Suprapubic skin (tissue), 4 donors: ENCODE measurements at regions not wholly inside any gene's neighbourhood (a gene's known extent, or its start where the extent isn't known, plus 50 kb on each side); places are given as distances from the start of the nearest gene placed in this dataset.

Experiments used
- DNase-seq, 2 donors: peaks; one replicate each; pipeline ENCODE4 v3.0.0-alpha.2; 2019; ENCODE audit warnings: low spot score in 2 of 2
- H3K27ac ChIP-seq: fragments of 200-600 bp; sonication (generic); one replicate; pipeline ENCODE4 v1.5.1; 2019
- H3K27me3 ChIP-seq: fragments of 200-600 bp; sonication (generic); one replicate; pipeline ENCODE4 v1.5.1; 2019
- H3K36me3 ChIP-seq: fragments of 200-600 bp; sonication (generic); one replicate; pipeline ENCODE4 v1.5.1; 2019
- H3K4me1 ChIP-seq: fragments of 200-600 bp; sonication (generic); one replicate; pipeline ENCODE4 v1.5.1; 2019
- H3K4me3 ChIP-seq: fragments of 200-600 bp; sonication (generic); one replicate; pipeline ENCODE4 v1.5.1; 2019; ENCODE audit warnings: mild to moderate bottlenecking
- H3K9me3 ChIP-seq: fragments of 200-600 bp; sonication (generic); one replicate; pipeline ENCODE4 v1.5.1; 2019
- EP300 ChIP-seq: sonication (generic); formaldehyde crosslinking; IDR thresholded peaks from one replicate; pipeline ENCODE4 v1.6.1; 2017; ENCODE audit warnings: antibody characterized with exemption
- POLR2A ChIP-seq, 2 donors: fragments of 450-650 bp; IDR thresholded peaks; one replicate each; pipeline ENCODE4 v1.6.1; 2017; ENCODE audit warnings: antibody characterized with exemption in 2 of 2, mild to moderate bottlenecking in 2 of 2, moderate library complexity in 2 of 2
- POLR2AphosphoS5 ChIP-seq, 3 donors: sonication (generic); formaldehyde crosslinking; IDR thresholded peaks; one replicate each; pipeline ENCODE4 v1.6.1; 2017; ENCODE audit warnings: antibody characterized with exemption in 3 of 3
- WGBS: methylation state at CpG from one replicate; pipeline ENCODE4 v1.1.5; 2018; 5-methylcytosine and 5-hydroxymethylcytosine counted together
- TF ChIP-seq, protein P1 (sequence below), 2 donors: fragments of 200-600 bp in 1 of 2; fragments of 450-650 bp in 1 of 2; sonication (generic) in 1 of 2; IDR thresholded peaks; one replicate each; pipeline ENCODE4 v1.5.1; 2016 to 2019; ENCODE audit warnings: antibody characterized with exemption in 2 of 2, mild to moderate bottlenecking in 1 of 2, moderate library complexity in 1 of 2

DNA sequence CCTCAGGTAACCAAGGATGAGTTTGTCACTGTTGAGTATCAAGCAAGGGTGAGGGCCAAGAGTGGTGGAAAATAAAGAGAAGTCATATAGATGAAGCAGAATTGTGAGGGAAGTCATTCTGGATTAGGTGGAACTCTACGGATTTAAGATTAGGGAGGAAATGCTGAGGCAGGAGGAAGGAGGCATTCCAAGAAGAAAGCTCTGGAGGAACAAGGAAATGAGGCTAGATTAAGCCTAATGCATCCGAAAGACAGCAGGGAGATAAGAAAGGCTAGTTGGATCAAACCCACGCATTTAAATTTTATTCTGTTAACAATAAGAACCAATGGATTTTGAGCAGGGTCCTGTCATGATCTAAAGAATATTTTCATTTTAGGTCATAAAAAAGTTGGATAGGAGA lies 681.2 kb downstream of the EPHA4 start:
- no peak for DNase-seq
- Histone ChIP-seq H3K4me1 (no peaks in the 10 kb centered on the region), H3K9me3 (no peaks in the 10 kb centered on the region), H3K36me3 (no peaks in the 10 kb centered on the region), H3K27ac (no peak overlapping the region), H3K4me3 (no peak overlapping the region), H3K27me3 (no peaks in the 10 kb centered on the region)
- TF ChIP-seq, protein P1, sequence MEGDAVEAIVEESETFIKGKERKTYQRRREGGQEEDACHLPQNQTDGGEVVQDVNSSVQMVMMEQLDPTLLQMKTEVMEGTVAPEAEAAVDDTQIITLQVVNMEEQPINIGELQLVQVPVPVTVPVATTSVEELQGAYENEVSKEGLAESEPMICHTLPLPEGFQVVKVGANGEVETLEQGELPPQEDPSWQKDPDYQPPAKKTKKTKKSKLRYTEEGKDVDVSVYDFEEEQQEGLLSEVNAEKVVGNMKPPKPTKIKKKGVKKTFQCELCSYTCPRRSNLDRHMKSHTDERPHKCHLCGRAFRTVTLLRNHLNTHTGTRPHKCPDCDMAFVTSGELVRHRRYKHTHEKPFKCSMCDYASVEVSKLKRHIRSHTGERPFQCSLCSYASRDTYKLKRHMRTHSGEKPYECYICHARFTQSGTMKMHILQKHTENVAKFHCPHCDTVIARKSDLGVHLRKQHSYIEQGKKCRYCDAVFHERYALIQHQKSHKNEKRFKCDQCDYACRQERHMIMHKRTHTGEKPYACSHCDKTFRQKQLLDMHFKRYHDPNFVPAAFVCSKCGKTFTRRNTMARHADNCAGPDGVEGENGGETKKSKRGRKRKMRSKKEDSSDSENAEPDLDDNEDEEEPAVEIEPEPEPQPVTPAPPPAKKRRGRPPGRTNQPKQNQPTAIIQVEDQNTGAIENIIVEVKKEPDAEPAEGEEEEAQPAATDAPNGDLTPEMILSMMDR (IDR thresholded peaks at IDR 0.05) = no peak
- TF ChIP-seq EP300 = no peak
- TF ChIP-seq POLR2AphosphoS5 (IDR thresholded peaks at IDR 0.05) = no peak
- no peak for TF ChIP-seq POLR2A (IDR thresholded peaks at IDR 0.05)
- WGBS = 81% methylated on average over 3 of the region's 3 CpGs

DNA sequence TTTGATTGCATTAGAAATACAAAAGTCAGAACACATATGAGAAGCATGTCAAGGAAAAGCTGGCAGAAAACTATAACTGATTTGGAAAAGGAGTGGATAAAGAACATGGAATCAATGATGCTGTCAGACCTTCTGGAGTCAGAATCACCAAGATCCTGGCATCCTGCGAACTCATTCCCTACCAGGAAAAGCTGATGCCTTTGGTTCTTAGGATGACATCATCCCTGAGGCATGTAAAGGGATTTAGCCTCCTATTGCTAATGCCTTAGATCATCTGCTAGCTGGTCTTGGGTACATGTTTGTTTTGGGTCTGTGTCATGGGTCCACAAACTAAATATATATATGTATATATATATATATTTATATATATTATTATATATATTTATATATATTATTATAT lies 680.7 kb downstream of the EPHA4 start:
- no peaks in the 10 kb centered on the region for H3K9me3 ChIP-seq
- H3K36me3 ChIP-seq = no peaks in the 10 kb centered on the region
- no peak for DNase-seq
- no peak overlapping the region for H3K4me3 ChIP-seq
- no peak overlapping the region for H3K27ac ChIP-seq
- 7% methylated on average over 1 of the region's 1 CpG for WGBS
- H3K27me3 ChIP-seq = no peaks in the 10 kb centered on the region
- H3K4me1 ChIP-seq = no peaks in the 10 kb centered on the region
- TF ChIP-seq, protein P1 (IDR thresholded peaks at IDR 0.05) = no peak
- TF ChIP-seq EP300 (no peak), POLR2A (IDR thresholded peaks at IDR 0.05) (no peak), POLR2AphosphoS5 (IDR thresholded peaks at IDR 0.05) (no peak)

DNA sequence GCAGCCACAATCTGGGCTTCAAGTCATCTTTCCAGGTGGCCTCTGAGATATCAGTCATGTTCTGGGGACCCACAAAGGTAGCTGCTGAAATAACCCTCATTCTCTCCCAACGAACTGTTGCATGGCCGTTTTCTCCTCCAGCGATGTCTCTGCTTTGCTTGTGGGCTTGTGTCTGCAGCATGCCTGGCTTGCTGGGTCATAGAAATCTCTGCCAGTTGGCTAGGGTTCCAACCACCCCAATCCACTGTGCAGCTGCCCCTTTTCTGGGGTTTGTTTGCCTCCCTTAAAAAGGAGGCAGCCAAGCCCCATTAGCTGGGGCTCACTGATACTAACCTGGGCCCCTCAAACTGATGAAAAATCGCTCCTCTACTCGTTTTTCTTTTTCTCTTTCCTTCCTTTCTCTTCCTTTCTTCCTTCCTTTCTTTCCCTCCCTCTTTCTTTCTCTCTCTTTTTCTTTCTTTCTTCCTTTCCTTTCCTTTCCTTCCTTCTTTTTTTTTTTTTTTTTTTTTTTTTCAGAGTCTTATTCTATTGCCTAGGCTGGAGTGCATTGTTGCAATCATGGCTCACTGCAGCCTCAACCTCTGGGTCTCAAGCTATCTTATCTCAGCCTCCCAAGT lies 680.0 kb downstream of the EPHA4 start:
- no peak for DNase-seq
- H3K9me3 ChIP-seq = no peaks in the 10 kb centered on the region
- no peak overlapping the region for H3K27ac ChIP-seq
- 86% methylated on average over 5 of the region's 5 CpGs for WGBS
- no peak overlapping the region for H3K4me3 ChIP-seq
- H3K4me1 ChIP-seq = no peaks in the 10 kb centered on the region
- no peaks in the 10 kb centered on the region for H3K36me3 ChIP-seq
- H3K27me3 ChIP-seq = no peaks in the 10 kb centered on the region
- TF ChIP-seq POLR2A (IDR thresholded peaks at IDR 0.05) = no peak
- TF ChIP-seq POLR2AphosphoS5 (IDR thresholded peaks at IDR 0.05) = no peak
- TF ChIP-seq, protein P1 (IDR thresholded peaks at IDR 0.05) = no peak
- TF ChIP-seq EP300 = no peak

DNA sequence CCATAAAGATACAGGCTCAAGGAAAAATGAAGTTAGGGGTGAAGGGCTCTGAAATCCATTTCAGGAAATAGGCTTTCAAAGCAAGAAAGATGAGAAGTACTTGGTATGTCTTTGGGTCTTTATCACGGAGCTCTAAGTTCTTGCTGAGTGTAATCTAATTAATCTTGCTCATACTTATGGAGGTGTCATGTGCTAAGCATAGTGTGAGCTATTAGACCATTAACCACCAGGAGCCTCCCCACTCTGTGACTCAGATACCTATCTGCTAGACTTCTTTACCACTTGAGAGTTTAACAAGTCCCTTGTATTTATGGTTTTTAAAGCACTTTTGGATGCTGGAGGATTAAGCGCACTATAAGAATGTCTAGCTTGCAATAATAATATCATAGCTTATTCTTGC lies 678.7 kb downstream of the EPHA4 start:
- no peak overlapping the region for H3K4me3 ChIP-seq
- no peaks in the 10 kb centered on the region for H3K27me3 ChIP-seq
- WGBS = 90% methylated on average over 2 of the region's 2 CpGs
- no peak overlapping the region for H3K27ac ChIP-seq
- H3K36me3 ChIP-seq = no peaks in the 10 kb centered on the region
- no peaks in the 10 kb centered on the region for H3K9me3 ChIP-seq
- no peak for DNase-seq
- no peak for TF ChIP-seq EP300
- no peak for TF ChIP-seq POLR2A (IDR thresholded peaks at IDR 0.05)
- TF ChIP-seq, protein P1 (IDR thresholded peaks at IDR 0.05) = no peak
- no peak for TF ChIP-seq POLR2AphosphoS5 (IDR thresholded peaks at IDR 0.05)
- H3K4me1 ChIP-seq = no peaks in the 10 kb centered on the region

DNA sequence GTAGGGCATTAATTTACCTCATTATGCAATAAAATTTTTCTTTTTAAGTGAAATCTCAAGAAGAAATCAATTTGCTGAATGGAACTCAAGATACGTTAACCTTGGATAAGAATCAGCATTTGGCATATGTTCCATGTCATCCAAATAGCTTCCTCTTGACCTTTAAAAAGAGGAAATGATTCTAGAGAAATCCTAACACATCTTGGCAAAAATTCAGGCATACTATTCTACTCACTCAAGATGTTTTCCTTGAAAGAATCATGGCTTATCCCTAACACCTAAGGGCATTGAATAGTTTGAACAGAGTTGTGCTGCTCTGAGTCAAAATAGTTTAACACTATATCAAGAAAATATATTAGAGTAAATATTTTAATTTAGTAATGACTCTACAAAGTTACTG lies 678.0 kb downstream of the EPHA4 start:
- H3K36me3 ChIP-seq = no peaks in the 10 kb centered on the region
- TF ChIP-seq, protein P1 (IDR thresholded peaks at IDR 0.05) = no peak
- TF ChIP-seq EP300 (no peak), POLR2AphosphoS5 (IDR thresholded peaks at IDR 0.05) (no peak), POLR2A (IDR thresholded peaks at IDR 0.05) (no peak)
- no peaks in the 10 kb centered on the region for H3K27me3 ChIP-seq
- DNase-seq = no peak
- H3K27ac ChIP-seq = no peak overlapping the region
- no peaks in the 10 kb centered on the region for H3K4me1 ChIP-seq
- no peak overlapping the region for H3K4me3 ChIP-seq
- 35% methylated on average over 1 of the region's 1 CpG for WGBS
- H3K9me3 ChIP-seq = no peaks in the 10 kb centered on the region
